ENCODE measurements at regions not wholly inside any gene's neighbourhood (a gene's known extent, or its start where the extent isn't known, plus 50 kb on each side); places are given as distances from the start of the nearest gene placed in this dataset.

DNA sequence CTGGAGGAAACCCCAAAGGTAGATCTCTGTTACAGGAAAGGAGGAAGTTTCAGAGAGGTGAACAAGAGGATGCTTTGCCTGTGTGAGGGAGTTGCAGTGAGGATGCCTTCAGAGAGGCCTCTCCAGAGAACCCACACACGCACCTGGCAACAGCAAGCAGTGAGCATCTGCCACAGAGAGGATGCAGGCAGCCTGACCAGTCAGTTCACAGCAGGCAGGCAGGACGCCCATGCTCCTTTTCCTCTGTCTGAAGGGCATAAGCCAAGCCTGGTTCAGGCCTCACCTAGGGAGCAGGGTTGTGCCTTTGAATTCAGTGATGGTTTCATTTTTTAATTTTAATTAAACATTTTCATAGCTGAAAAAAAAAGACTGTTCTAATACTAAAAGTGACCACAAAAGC, 346.0 kb upstream of the MARCKS start:
- TF ChIP-seq CTCF (conservative IDR thresholded peaks at IDR 0.05; ENCODE audit: low read depth, low read length): no peak
- no peak for DNase-seq (ENCODE audit: low read depth)
- no peak overlapping the region for H3K4me3 ChIP-seq (ENCODE audit: low read depth, low read length)

DNA sequence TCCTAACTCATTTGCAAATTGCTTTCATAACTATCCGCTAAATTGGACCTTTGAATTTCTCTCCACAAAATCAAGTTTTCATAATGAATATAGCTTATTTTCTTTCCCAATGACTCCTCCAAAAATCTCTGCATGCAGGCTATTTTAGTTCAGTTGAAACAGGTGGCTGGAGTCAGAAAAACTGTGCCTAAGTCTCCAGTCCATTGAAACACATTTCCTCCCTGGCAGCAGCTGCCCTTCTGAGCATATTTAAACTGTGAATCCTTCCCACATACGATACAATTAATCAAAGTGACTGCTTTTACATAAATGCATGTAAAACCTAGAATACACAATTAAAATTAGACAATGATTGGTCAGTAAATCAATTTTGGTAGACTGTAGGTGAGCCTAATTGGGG, 344.6 kb upstream of the MARCKS start:
- no peak overlapping the region for H3K4me3 ChIP-seq (ENCODE audit: low read depth, low read length)
- no peak for DNase-seq (ENCODE audit: low read depth)
- no peak for TF ChIP-seq CTCF (conservative IDR thresholded peaks at IDR 0.05; ENCODE audit: low read depth, low read length)

GRCh38 chr6:113513086-113513485, 344.1 kb upstream of the MARCKS start:
- no peak overlapping the region for H3K4me3 ChIP-seq (ENCODE audit: low read depth, low read length)
- no peak for DNase-seq (ENCODE audit: low read depth)
- TF ChIP-seq CTCF (conservative IDR thresholded peaks at IDR 0.05; ENCODE audit: low read depth, low read length): no peak

DNA sequence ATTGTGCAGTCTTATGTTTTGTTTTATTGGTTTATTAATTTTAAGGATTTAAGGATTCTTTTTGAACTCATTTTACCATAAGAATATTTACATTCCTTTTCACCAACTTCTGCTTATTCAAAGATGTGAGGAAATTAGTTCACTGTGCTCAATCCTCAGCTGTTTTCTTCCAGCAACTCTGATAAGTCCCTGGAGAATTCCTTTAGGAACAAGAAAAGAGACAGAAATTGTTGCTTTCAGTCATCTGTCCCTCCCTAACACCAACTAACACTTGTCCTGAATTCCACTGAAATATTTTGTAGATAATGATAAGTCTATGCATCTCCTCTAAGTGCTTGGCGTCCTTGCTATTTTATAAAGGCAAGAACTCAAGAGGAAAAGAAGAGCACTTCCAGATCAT, 334.8 kb upstream of the MARCKS start:
- DNase-seq (ENCODE audit: low read depth): no peak
- TF ChIP-seq CTCF (conservative IDR thresholded peaks at IDR 0.05; ENCODE audit: low read depth, low read length): no peak
- H3K4me3 ChIP-seq (ENCODE audit: low read depth, low read length): no peak overlapping the region

DNA sequence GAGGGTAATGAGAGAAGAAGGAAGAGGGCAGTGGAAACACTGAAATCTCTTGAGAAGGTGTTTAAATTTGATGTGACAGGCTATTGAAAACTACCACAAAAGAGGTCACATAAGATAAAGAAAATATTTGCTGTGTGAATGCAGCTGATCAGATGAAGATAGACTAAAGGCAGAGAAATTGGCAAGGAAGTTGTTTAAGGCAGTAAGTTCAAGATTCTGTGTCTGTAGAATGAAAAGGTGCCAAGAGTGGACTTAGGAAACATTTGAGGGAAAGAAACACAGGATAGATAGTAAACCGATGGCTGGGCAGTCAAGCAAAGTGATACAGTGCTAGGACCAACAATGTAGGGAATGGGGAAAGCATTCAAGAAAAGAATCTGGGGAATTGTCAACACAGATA, 332.3 kb upstream of the MARCKS start:
- no peak for TF ChIP-seq CTCF (conservative IDR thresholded peaks at IDR 0.05; ENCODE audit: low read depth, low read length)
- H3K4me3 ChIP-seq (ENCODE audit: low read depth, low read length): no peak overlapping the region
- no peak for DNase-seq (ENCODE audit: low read depth)

GRCh38 chr6:113526553-113526952, 330.6 kb upstream of the MARCKS start:
- H3K4me3 ChIP-seq (ENCODE audit: low read depth, low read length): no peak overlapping the region
- TF ChIP-seq CTCF (conservative IDR thresholded peaks at IDR 0.05; ENCODE audit: low read depth, low read length): no peak
- DNase-seq (ENCODE audit: low read depth): no peak

DNA sequence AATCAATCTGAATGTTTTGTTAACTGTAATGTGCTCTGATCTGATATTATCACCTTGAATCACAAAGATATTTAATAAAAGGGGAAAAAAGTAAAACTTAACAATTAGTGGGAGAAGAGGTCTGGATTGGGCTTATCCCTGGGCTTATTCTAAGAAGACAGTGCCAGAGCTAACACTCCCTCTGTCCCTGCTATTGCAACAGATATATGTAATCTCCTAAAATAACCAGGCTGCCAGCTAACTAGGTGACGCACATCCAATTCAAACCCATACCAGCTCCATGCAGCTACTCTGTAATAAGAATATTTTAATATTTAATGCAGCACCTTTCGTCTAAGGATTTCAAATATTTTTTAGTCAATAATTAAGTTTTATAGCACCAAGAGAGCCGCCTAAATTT, 330.1 kb upstream of the MARCKS start:
- H3K4me3 ChIP-seq (ENCODE audit: low read depth, low read length): no peak overlapping the region
- no peak for DNase-seq (ENCODE audit: low read depth)
- TF ChIP-seq CTCF (conservative IDR thresholded peaks at IDR 0.05; ENCODE audit: low read depth, low read length): no peak
